ENCODE measurements at regions not wholly inside any gene's neighbourhood (a gene's known extent, or its start where the extent isn't known, plus 50 kb on each side); places are given as distances from the start of the nearest gene placed in this dataset.

DNA sequence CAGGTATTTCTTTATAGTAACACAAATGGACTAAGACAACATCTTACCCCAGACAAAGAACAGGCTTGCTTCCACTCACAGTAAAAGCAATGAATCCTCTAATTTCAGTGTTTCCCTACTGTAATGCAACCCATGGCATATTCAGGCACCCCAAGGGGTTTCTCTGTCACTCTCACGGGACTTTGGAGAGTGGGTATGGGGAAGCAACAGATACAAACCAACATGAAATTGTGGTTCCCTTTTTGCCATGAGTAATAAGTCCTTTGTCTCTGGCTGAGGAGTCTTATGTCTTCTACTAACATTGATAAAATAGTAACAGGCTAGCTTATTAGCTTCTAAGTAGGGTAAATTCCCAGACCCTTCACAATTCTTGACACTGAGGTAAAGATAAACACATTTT is 51.4 kb upstream of the AOAH start:
- no peaks in the 10 kb centered on the region for H3K9me3 ChIP-seq (ENCODE audit: control insufficient read depth in 2 of 3, insufficient read depth in 1 of 3, low read length in 3 of 3)
- intact Hi-C loops (cut with DNase I): no loop called here
- H3K4me1 ChIP-seq (ENCODE audit: control insufficient read depth in 2 of 3, insufficient read depth in 2 of 3, low read depth in 1 of 3, low read length in 3 of 3): no peaks in the 10 kb centered on the region
- no peak overlapping the region for H3K27ac ChIP-seq (ENCODE audit: low read depth in 2 of 2, low read length in 2 of 2)
- H3K9ac ChIP-seq (ENCODE audit: low read length in 3 of 3): no peak overlapping the region
- DNase-seq: no peak
- FAIRE-seq: no peak
- TF ChIP-seq, protein P1, sequence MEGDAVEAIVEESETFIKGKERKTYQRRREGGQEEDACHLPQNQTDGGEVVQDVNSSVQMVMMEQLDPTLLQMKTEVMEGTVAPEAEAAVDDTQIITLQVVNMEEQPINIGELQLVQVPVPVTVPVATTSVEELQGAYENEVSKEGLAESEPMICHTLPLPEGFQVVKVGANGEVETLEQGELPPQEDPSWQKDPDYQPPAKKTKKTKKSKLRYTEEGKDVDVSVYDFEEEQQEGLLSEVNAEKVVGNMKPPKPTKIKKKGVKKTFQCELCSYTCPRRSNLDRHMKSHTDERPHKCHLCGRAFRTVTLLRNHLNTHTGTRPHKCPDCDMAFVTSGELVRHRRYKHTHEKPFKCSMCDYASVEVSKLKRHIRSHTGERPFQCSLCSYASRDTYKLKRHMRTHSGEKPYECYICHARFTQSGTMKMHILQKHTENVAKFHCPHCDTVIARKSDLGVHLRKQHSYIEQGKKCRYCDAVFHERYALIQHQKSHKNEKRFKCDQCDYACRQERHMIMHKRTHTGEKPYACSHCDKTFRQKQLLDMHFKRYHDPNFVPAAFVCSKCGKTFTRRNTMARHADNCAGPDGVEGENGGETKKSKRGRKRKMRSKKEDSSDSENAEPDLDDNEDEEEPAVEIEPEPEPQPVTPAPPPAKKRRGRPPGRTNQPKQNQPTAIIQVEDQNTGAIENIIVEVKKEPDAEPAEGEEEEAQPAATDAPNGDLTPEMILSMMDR (IDR thresholded peaks at IDR 0.05; ENCODE audit: borderline replicate concordance, extremely low read depth, insufficient read depth): no peak
- H3K36me3 ChIP-seq (ENCODE audit: control insufficient read depth in 2 of 3, insufficient read depth in 3 of 3, low read length in 3 of 3): no peaks in the 10 kb centered on the region
- no peaks in the 10 kb centered on the region for H3K27me3 ChIP-seq (ENCODE audit: control insufficient read depth, insufficient read depth, low read length)
- H3K4me3 ChIP-seq (ENCODE audit: low read length in 3 of 3): no peak overlapping the region

DNA sequence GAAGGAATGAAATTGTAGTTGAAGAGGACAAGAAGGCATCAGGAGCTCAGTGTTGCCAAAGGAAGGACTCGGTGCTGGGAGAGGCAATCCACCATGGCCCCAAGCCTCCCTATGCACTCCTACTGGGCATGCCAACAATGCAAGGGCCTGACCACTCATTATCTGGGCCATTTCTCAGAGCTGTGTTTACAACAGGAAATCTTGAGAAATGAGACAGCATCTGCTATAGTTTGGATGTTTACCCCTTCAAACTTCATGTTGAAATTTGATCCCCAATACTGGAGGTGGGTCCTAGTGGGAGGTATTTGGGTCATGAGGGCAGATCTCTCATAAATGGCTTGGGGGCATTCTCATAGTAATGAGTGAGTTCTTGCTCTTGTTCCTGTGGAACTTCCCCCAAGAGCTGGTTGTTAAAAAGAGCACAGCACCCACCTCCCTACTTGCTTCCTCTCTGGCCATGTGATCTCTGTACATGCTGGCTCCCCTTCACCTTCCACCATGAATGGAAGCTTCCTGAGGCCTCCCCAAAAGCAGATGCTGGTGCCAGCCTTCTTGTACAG is 50.8 kb upstream of the AOAH start:
- H3K4me3 ChIP-seq (ENCODE audit: low read length in 3 of 3): no peak overlapping the region
- no peak overlapping the region for H3K27ac ChIP-seq (ENCODE audit: low read depth in 2 of 2, low read length in 2 of 2)
- no peaks in the 10 kb centered on the region for H3K27me3 ChIP-seq (ENCODE audit: control insufficient read depth, insufficient read depth, low read length)
- no peak for DNase-seq
- no peaks in the 10 kb centered on the region for H3K36me3 ChIP-seq (ENCODE audit: control insufficient read depth in 2 of 3, insufficient read depth in 3 of 3, low read length in 3 of 3)
- no peaks in the 10 kb centered on the region for H3K9me3 ChIP-seq (ENCODE audit: control insufficient read depth in 2 of 3, insufficient read depth in 1 of 3, low read length in 3 of 3)
- intact Hi-C loops (cut with DNase I): no loop called here
- TF ChIP-seq, protein P1 (IDR thresholded peaks at IDR 0.05; ENCODE audit: borderline replicate concordance, extremely low read depth, insufficient read depth): no peak
- H3K9ac ChIP-seq (ENCODE audit: low read length in 3 of 3): no peak overlapping the region
- no peaks in the 10 kb centered on the region for H3K4me1 ChIP-seq (ENCODE audit: control insufficient read depth in 2 of 3, insufficient read depth in 2 of 3, low read depth in 1 of 3, low read length in 3 of 3)
- FAIRE-seq: no peak

Measured in kidney (tissue), 13 donors.